NOMO-1 (cell line): ENCODE measurements at regions not wholly inside any gene's neighbourhood (a gene's known extent, or its start where the extent isn't known, plus 50 kb on each side); places are given as distances from the start of the nearest gene placed in this dataset.
"Not testable (repeated sequence)": the region's sequence is repeated elsewhere in the genome, so short reads cannot be mapped to it uniquely, and the experiment has no call there.

Source experiments
- DNase-seq, 2 experiments: peaks; one replicate each; lab custom pipeline; 2025; ENCODE audit not compliant: unreplicated experiment in 2 of 2; lab: John Stamatoyannopoulos, UW

DNA sequence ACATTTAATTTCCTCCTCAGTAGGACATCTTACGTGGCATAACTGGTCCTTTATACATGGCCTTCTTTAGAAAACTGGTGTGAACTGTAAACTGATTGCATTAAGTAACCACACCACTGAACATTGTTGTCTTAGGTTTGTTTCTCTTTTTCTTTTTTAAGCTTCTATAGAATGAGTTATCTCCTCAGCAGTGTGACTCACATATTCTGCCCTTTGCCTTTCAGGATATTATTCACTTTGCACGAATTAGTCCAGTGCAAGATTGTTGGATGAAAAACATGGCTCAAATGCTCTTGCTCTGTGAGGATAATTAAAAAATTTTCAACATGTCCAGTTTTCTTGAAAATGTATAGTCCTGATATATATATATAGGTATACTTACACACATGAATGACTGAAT lies 147.6 kb downstream of the KBTBD8 start:
- DNase-seq, result no peak

DNA sequence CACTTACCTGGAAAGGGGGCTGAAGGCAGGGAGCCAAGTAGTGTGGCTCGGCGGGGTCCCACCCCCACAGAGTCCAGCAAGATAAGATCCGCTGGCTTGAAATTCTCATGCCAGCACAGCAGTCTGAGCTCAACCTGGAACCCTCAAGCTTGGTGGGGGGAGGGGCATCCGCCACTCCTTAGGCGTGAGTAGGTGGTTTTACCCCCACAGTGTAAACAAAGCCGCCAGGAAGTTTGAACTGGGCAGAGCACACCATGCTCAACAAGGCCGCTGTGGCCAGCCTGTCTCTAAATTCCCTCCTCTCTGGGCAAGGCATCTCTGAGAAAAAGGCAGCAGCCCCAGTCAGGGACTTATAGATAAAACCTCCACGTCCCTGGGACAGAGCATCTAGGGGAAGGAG lies 156.3 kb downstream of the KBTBD8 start:
- no peak for DNase-seq

DNA sequence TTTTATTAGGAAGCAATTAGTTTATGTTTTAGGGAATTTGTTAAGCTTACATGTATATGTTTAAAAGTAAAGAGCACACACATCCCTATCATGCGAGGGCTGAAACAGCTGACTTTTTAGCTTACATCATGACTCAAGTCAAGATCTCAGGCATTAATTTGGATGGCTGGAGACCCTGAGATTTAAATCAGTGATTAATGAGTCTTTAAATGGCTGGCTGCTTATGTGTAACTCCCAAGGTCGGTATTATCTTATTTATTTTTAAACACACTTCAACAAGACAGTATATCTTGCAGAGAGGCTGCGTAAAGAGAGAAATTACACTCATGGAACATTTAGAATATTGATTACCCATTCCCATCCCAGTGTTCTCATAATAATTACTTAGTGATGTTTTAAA lies 169.4 kb downstream of the KBTBD8 start:
- DNase-seq, result no peak

DNA sequence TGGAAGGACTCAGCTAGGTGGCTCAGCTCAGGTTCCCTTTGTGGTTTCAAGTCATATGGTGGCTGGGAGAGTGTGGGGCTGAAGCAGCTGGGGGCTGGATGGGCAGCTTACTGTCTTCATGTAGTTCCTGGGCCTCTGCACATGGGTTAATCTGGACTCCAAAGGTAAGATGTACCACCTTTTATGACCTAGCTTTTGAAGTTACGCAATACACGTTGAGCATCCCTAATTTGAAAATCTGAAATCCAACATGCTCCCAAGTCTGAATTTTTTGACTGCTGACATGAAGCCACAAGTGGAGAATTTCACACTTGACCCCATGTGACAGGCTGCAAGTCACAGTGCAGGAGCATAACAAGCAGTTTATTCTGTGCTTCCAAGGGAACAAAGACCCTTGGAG lies 173.7 kb downstream of the KBTBD8 start:
- DNase-seq, result no peak

DNA sequence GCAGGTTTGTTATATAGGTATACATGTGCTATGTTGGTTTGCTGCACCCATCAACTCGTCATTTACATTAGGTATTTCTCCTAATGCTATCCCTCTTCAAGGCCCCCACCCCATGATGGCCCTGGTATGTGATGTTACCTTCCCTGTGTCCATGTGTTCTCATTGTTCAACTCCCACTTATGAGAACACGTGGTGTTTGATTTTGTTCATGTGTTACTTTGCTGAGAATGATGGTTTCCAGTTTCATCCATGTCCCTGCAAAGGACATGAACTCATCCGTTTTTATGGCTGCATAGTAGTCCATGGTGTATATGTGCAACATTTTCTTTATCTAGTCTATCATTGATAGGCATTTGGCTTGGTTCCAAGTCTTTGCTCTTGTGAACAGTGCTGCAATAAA lies 175.0 kb downstream of the KBTBD8 start:
- not testable (repeated sequence) for DNase-seq

DNA sequence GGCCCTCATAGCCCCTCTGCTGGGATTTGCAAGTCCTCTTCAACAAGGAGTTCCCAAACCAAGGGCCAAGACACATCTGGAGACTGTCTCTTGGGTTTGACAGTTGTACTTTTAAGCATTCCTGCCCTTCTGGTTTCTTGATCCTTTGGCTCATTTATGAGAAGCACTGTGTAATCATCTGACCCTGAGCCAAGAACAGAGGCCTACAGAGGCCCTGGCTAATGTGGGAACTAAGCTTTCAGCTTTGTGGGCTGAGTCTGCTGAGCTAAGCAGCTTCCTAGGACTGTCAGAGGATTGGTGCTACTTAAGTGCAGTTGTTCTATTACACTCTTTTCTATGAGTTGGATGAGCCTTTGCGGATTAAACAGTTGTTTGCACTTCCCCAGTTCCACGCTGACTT lies 178.3 kb downstream of the KBTBD8 start:
- DNase-seq, result no peak

DNA sequence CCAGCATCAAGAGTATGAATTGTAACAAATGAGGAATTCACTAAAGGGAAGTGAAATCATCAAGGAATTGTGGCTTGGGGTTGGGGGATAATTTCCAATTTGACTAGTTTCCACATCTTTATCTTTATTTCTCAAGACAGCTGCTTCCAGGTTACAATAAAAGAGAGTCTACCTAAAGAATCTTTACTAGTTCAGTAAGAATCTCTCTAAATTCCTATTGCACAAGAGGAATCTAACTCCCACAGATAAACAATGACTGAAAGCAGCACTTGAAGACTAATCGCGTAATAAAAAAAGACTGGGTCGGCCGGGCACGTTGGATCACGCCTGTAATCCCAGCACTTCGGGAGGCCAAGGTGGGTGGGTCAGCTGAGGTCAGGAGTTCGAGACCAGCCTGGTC lies 194.4 kb downstream of the KBTBD8 start:
- no peak for DNase-seq

DNA sequence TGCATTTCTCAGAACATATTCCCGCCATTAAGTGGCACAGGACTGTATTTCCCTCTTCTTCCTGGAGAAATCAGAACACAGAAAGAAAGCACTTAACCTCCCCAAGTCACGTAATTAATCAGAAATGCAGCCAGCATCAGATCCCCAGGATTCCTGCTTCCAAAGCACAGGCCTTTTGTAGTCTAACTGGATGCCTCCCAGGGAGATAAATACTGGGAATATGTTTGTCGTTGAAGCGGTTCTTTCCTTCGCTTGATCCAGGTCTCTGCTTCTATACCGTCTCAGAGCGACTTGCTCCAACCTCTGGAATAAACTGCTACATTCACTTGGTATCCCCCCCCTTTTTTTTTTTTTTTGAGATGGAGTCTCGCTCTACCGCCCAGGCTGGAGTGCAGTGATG lies 198.6 kb downstream of the KBTBD8 start:
- DNase-seq, result no peak

DNA sequence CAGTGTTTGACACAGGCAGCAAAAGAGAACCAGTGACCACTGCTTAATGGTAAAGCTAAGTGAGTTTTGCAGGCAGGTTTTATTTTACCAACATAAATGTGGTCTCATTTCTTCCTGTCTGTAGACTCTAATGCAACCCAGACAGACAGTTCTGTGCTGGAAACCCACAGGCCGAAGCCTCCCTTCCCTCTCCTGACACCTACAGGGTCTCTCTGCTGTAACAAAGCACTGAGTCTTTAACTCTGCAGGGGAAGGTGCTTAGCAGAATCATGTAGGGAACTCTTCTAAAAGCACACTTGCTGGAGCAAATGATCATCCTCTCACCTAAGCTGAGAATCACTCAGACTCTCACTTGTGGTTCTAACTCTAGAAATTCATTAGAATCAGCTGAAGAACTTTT lies 200.3 kb downstream of the KBTBD8 start:
- no peak for DNase-seq

DNA sequence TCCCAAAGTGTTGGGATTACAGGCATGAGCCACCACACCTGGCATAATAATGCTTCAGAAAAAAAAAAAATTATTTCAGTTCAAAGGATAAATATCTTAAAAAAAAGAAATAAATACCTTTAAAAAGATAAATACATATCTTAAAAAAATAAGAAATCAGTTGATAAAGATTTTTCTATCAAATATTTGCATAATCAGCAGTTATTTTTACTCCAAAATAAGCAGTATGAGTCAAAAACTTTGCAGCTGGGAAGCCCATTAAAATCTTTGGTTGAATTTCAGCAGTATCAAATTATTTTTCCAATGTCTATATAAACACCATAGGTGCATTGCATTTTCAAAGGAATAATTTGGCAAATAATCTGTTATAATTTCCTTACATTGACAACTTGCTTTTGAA lies 202.5 kb downstream of the KBTBD8 start:
- no peak for DNase-seq

DNA sequence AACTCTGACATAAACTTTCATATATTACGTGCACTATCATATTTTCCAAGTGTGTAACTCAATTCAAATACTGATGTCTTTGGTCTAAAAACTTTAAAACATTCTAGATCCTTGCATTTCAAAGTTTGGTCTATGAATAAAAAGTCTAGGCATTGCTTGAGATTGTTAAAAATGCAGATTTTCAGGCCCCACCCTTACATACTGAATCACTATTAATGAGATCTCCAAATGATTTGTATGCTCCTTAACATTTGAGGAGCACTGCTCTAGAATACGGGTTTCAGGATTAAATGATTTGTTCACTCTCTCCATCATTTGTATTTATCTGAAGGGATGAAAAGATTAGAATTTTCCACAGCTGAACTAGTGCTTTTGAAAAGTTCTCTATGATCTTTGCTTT lies 202.9 kb downstream of the KBTBD8 start:
- DNase-seq, result no peak

DNA sequence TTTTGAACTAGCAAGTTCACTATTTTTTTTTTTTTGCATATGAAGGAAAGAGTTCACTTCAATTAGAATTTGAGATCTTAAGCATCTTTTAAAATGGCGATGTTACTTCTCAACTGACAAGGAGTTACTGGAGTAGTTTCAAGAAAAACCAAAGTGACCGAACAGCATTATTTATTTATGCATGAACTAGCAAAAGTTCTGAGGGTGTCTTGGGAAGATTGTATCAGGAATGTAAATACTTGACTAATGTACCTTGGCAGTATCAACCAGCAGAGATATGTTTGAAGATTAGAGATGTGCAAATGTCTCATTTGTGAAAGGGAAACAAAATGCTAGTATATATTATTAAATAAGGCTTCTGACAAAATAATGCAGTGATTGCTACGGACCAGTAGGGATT lies 203.9 kb downstream of the KBTBD8 start:
- no peak for DNase-seq

DNA sequence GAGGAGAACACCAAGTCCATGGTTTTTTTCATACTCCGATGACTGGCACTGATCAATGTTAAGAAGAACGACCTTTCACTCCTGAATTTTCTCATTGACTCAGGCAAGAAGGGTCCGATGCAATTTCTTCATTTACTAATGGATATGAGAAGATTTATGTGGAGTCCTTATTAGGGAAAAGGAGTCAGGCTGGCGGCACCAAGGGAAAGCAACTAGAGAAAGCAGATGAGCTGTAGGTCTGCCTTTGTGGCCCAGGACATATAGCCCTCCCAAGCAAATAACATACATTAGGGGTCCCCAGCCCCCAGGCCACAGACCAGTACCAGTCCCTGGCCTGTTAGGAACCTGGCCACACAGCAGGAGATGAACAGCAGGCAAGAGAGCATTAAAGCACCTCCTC lies 206.8 kb downstream of the KBTBD8 start:
- DNase-seq, result no peak

DNA sequence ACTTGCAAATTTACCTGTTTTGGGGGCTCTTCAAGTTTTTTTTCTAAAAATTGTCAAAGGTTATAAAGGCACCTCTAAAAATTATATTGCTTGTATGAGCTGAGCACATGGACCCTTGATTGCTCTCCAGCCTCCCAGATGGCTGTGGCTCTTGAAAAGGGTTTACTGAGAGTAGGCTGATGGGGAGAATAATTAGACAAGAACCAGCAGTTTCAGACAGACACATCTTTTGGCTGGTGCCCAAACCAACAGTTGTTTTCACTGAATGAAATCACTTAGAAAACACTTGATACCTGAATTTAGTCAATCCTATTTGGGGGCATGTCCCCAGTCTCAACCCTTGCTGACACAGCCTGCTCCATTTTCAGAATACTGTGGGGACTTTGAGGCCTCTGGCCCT lies 217.6 kb downstream of the KBTBD8 start:
- no peak for DNase-seq

DNA sequence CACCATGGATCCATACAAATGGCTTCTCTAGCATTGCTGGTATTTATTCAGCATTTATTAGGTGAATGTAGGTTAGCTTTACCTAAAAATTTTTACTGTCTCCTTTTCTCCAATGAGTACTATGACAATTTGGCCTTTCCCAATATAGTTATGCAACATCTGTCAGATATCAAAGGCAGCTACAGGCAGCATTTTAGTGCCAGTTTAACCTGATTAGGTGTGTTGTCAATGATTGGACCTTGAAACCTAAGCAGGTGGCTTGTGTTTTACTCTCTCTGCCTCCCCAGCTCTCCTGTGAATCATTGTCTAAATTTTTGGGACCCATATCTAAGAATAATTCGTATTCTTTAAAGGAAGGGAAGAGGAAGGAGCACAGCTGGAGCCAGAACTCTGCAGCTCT lies 228.9 kb downstream of the KBTBD8 start:
- no peak for DNase-seq

DNA sequence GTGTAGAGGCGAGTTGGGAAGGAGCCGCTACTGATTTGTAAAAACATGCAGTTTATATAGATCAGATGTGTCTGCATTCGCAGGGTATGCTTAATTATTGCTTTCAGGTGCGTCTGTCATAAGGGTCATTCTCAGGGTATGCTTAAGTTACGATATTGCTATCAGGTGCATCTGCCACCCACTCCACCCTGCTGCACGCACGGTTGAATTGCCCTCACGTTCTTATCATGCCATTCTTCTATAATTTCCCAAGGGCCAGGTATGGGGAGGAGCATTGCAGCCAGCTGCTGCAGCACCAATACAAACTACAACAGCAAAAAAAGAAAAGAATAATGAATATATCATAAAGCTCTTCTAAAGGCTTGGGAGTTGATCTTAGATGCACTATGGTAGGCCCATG lies 230.0 kb downstream of the KBTBD8 start:
- no peak for DNase-seq

DNA sequence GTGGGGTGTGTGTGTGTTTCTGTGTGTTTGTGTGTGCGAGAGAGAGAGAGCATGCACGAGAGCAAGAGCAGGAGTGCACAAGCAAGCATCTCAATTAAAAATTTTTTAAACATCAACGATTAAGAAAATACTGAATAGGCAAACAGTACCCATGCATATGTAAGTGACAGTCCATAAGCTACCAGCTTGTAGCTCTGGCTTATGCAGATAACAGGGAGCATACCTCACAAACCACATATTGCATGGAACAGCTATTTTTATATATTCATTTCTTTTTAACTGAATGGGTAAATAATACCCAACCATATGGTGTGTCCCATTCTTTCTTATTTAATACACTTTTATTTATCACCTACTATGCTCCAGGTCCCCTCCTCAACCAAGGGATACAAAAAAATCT lies 234.5 kb downstream of the KBTBD8 start:
- DNase-seq, result no peak

DNA sequence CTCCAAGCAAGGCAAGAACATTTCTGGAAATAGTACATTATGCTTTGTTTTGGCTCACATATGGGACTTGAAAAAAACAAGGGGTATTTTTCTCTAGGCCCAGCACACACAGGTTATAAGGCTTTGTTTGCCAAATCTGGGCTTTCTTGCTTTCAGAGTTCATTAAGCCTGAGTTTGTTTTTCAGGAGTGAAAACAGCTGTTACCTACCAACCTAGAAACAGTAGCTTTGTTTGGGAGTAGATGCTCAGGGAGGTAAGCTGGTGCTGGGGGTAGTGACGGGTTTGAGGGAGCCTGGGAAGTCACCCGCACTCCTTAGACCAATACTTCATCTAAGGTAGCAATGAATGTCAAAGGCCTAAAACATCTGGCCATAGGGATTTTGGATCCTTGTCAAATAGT lies 241.2 kb downstream of the KBTBD8 start:
- no peak for DNase-seq

DNA sequence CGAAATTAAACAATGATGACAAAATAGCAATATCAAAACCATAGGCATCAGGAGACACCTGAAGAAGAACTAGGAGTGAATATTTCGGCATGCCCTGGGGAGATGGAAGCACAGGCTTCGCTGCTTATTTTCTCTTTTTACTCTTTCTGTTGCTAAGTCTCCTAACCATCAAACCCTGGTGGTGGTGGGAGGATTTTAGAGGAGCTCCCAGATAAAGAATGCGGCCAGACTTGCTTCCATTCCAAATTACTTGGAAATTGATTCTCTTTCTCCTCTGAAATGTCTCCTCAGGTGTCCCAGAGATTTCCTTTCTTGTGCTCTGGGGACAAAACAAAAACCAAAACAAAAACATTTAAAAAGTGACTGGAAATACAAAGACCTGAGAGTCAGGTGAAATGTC lies 243.0 kb downstream of the KBTBD8 start:
- DNase-seq, result no peak

DNA sequence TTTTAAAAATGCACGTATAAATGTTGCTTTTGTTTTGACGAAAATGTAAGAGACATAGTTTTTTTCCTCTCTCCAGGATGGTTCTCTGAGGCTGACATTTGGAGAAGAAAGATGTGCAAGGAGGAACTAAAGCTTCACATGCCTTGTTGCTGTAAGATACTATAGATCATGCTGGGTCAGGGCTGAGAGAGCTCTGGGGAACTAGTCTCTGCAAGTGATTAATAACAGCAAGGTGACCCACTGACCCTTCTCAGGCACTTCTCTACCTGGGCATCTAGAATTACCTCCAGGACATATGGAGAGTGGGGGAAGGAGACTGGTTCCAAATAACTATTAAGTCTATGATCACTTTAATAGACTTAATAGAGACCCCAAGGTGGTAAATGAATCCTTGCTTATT lies 246.0 kb downstream of the KBTBD8 start:
- no peak for DNase-seq

DNA sequence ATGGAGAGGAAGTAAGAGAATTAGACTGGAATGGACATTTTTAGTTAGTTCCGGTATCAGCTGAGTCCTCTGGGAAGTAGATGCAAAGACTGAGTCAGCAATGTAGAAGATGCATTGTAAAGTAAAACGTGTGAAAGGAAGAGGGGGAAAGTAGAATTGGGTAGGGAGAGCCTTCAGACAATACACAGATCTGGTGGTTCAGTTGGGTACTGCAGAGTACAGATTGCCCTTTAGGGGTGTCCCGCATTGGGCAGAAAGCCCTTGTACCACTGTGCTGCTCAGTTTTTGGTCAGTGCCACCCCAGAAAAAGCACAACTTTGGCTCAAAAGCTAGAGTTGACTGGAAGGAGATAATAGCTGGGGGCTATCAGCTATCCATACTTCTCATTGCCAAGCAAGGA lies 247.4 kb downstream of the KBTBD8 start:
- no peak for DNase-seq

DNA sequence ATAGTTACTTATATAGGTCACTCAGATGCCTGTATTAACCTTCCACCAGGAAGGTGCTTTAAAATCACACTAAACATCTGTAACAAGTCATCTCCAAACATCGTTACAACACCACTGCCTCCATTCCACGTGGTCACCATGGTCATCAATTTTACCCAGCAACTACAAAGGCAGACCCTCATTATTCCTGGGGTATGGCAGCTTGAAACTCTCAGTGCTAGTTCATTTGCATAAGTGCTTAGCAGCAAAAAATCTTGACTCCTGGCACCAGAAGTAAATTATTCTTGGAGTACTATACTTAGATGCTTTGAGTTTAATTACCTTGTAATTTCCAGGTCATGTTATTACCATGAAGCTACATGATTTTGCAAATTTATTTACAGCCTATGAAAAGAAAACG lies 250.6 kb downstream of the KBTBD8 start:
- no peak for DNase-seq

DNA sequence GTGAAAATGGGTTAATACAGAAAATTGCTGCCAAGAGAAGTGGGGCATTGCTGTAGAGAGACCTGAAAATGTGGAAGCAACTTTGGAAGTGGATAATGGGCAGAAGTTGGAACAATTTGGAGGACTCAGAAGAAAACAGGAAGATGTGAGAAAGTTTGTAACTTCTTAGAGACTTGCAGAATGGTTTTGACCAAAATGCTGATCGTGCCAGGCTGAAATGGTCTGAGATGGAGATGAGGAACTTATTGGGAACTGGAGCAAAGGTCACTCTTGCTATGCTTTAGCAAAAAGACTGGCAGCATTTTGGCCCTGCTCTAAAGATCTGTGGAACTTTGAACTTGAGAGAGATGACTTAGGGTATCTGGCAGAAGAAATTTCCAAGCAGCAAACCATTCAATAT lies 254.8 kb downstream of the KBTBD8 start:
- not testable (repeated sequence) for DNase-seq

DNA sequence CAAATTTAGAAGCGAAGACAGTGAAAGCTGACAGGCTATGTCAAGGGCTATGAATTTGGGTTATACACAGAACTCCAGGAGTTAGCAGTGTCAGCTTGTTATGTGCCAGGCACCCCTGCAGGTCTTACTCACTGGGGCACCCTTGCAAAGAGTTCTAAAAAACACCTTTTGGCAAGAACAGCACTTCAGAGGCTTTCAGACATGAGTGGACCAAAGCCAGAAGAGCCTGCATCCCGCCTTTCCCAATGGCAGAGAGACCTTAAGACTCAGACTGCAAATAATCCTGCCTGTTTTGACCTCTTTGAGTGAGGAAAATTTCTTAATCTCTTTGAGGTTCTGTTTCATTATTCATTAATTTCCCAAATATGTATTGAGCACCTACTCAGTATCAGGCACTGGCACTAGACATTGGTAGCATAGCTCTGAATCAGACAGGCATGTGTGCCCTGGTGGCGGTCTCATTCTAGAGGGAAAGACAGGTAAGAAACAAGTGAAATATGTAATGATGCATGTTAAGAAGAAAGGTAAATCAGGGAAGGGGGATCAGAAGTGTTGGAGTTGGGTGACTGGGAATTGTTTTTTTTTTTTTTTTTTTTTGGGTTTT lies 280.0 kb downstream of the KBTBD8 start:
- DNase-seq, result no peak
